GM19372 (cell line): ENCODE measurements at regions not wholly inside any gene's neighbourhood (a gene's known extent, or its start where the extent isn't known, plus 50 kb on each side); places are given as distances from the start of the nearest gene placed in this dataset.

Source experiments
- ATAC-seq: cut with Tn5 transposase; IDR thresholded peaks from one replicate; pipeline ENCODE4 v1.9.1; 2021; ENCODE audit warnings: mild to moderate bottlenecking, low read depth, moderate library complexity; ENCODE audit not compliant: unreplicated experiment

GRCh38 chr16:18062713-18063112 is 273.8 kb downstream of the NPIPA8 start:
- ATAC-seq, result no peak

- no peak for ATAC-seq
Observed at GRCh38 chr16:18060351-18060750, 276.2 kb downstream of the NPIPA8 start.

- no peak for ATAC-seq
Observed at GRCh38 chr16:18059577-18059976, 277.0 kb downstream of the NPIPA8 start.

GRCh38 chr16:18059089-18059488 is 277.4 kb downstream of the NPIPA8 start:
- ATAC-seq, result no peak

GRCh38 chr16:18055411-18055916 is 281.1 kb downstream of the NPIPA8 start:
- ATAC-seq, result no peak

GRCh38 chr16:18050777-18051176 is 285.8 kb downstream of the NPIPA8 start:
- ATAC-seq, result no peak

- ATAC-seq, result no peak
Observed at GRCh38 chr16:18050234-18050633, 286.3 kb downstream of the NPIPA8 start.

GRCh38 chr16:18049547-18050133 is 286.9 kb downstream of the NPIPA8 start:
- ATAC-seq, result no peak

- no peak for ATAC-seq
Observed at GRCh38 chr16:18048853-18049546, 287.5 kb downstream of the NPIPA8 start.

- ATAC-seq, result no peak
Observed at GRCh38 chr16:18047761-18048160, 288.8 kb downstream of the NPIPA8 start.

GRCh38 chr16:18045356-18045755 is 291.2 kb downstream of the NPIPA8 start:
- ATAC-seq, result no peak

- no peak for ATAC-seq
Observed at GRCh38 chr16:18041864-18042834, 294.4 kb downstream of the NPIPA8 start.

GRCh38 chr16:18039931-18040330 is 296.6 kb downstream of the NPIPA8 start:
- no peak for ATAC-seq

GRCh38 chr16:18037051-18037450 is 299.5 kb downstream of the NPIPA8 start:
- no peak for ATAC-seq

GRCh38 chr16:18024611-18025010 is 311.9 kb downstream of the NPIPA8 start:
- ATAC-seq, result no peak

GRCh38 chr16:18018376-18018775 is 318.2 kb downstream of the NPIPA8 start:
- no peak for ATAC-seq

- ATAC-seq, result no peak
Observed at GRCh38 chr16:18013863-18014262, 322.7 kb downstream of the NPIPA8 start.

- ATAC-seq, result no peak
Observed at GRCh38 chr16:18008356-18008755, 328.2 kb downstream of the NPIPA8 start.

GRCh38 chr16:18003033-18003432 is 333.5 kb downstream of the NPIPA8 start:
- no peak for ATAC-seq

- ATAC-seq, result no peak
Observed at GRCh38 chr16:17998996-17999395, 337.5 kb downstream of the NPIPA8 start.

GRCh38 chr16:17998550-17998949 is 338.0 kb downstream of the NPIPA8 start:
- ATAC-seq, result no peak
